Iris pigment epithelial cell (primary cell): ENCODE measurements at regions not wholly inside any gene's neighbourhood (a gene's known extent, or its start where the extent isn't known, plus 50 kb on each side); places are given as distances from the start of the nearest gene placed in this dataset.

Source experiments
- DNase-seq: peaks from one replicate; pipeline ENCODE4 v3.0.0-alpha.2; 2011; ENCODE audit warnings: low read depth

DNA sequence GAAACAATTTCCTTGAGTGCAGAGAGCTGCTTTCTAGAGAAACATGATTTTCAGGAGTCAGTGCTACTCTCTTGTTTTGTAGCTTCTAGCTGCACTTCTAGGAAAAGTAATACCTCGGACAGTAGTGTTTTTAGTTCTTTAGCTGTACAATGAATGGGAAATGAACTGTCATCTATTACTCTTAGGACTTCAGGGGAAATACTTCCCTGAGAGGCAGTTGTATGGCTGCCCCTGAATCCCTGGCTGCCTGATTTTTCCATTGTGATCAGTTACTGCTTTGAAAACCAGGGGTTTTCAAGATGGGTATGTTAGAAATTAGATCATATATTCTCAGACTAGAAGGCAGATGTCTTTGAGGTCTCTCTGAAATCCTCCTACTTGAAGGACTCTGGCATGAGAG lies 200.3 kb upstream of the SEMA6D start:
- DNase-seq = no peak

DNA sequence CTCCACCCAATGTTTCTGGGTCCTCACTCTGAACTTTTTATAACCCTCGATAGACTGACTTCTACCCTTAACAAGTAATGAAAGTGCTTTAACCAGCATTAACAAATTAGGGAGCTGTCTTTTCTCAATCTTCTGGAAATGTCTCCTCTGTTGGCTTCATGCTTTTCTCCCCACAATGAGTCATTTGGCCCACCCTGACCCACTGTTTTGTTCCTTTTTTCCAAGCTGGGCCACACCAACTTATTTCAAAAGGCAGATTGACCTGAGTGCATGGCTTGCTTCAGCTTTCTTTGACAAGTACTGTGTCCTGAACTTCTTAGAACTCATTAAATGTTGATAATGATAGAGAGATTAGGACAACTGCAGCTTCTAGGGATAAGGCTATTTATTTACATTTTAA lies 199.6 kb upstream of the SEMA6D start:
- DNase-seq = peak; percentile 54

DNA sequence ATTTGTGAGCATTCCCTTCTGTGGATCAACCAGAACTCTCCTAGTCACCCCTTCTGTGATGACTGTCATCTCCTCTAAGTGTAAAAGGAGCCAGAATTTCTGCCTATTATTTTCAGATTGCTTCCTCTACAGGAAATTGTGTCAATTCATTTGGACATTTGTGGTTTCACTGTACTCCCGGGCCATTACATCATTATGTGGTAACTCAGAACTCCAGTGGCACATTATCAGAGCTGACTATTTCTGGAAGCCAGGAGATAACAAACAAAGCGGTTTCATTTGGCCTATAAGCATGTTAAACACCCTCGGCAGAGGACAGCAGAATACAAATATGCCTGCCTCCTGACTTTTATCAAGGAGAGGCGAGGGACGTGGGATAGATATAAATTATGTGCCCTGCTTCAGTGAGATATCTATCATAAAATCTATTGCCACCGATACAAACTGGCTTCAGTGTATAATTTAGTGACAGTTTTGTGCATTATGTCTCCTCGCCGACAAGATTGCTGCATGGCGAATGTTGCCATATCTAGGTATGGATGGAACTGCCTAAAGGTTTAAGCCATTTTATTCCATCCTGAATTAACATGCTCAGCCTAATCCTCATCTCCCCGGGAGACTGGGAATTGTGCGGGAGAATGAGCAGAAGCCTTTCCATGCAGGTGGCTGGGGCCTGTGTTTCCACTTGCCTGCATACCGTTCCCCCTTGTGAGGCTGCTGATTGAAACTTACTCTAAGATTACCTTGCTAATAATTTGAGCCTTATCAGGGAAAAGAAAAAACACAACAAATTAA lies 193.4 kb upstream of the SEMA6D start:
- DNase-seq = peak; percentile 81

DNA sequence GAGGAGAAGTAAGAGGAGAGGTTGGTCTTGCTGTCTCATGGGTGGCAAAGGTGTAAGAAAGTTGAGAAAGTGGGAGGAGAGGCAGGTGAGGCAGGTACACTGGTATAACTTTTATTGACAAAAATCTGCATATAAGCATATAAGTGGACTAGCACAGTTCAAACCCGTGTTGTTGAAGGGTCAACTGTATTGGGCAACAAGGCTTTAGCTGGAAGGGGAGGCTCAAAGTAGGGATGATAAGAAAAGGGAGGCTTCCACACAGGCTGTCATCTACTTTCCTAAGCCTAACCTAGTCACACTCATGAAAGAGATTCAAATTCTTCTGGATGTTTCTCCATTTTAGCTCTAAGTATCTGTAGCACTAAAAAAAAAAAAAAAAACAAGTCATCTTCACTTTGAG lies 188.1 kb upstream of the SEMA6D start:
- no peak for DNase-seq

DNA sequence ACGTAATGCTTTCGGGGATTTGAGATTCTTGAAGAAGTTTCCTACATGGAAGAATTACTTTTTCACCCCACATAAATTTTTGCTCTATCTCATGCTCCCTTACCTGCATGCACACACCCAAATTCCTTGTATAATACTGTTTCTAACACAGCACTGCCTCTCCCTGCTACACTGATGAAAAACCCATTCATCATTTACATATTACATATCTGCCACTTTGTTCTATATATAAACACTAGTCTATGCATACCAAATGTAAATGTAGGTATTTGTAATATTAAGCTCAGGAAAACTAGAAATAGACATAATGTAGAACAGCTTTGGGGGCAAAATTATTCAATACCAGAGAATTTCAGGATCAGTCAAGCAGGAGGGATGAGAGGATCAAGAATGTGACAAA lies 182.6 kb upstream of the SEMA6D start:
- DNase-seq = no peak

DNA sequence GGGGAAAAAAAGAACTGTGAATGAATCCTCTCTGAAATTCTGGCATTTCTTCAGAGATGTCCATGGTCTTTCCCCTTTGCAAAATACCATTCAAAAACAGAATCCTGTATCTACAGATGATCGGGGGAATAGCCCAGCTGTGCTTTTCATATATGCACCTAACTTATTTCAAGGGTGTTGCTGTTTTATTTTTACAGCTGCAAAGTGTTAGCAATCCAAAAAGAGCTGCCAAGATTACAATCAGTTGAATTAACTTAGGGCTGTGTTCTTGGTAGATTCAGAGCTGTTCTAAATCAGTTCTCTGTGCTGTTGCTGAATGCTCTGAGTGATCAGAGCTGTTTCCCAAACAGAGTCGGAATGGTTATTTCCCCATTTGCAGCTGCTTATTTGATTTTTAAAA lies 175.7 kb upstream of the SEMA6D start:
- no peak for DNase-seq

DNA sequence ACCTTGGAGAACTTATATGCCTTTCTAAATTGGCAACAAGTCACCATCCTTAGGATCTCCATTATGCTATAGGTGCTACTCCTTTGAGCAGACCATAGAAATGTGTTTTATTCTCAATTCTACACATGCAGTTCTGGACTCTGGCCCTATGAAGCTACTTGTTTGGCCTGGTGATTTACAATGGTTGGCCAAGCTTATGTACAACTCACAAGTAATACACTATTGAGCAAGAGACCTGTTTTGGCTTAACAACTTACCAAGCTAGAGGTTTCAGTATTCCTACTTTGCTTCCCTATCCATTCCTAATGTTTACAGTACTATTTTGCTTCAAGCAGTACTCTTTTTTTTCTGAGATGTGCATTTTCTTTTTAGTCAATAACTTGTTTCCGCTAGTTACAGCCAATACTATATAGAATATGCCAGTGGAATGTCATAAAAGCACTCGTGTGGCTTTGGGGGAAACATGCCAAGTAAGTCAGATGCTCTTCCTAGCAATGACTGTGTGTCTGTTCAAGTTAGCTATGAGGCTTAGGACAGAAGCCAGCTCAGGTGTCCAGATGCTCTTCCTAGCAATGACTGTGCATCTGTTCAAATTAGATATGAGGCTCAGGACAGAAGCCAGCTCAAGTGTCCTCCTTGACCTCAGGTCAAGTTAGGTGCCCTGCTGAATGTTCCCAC lies 174.9 kb upstream of the SEMA6D start:
- no peak for DNase-seq

DNA sequence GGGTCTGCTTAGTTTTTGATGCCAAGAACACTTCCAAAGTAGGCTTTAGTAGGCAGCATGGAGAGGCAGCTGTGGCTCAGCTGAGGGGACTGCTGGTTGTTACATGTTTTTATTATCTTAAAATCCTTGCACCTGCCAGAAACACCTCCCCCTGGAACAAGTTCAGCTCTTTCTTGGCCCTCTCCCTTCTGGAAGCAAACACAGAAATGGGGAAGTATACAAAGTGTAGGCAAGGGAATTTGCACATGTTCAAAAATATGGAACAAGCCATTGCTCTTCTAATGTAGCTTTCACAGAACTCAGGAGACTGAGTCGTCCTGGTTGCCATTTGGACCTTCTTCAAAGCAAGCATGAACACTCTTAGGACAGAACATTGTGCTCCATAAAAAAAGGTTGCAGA lies 169.1 kb upstream of the SEMA6D start:
- DNase-seq = no peak

DNA sequence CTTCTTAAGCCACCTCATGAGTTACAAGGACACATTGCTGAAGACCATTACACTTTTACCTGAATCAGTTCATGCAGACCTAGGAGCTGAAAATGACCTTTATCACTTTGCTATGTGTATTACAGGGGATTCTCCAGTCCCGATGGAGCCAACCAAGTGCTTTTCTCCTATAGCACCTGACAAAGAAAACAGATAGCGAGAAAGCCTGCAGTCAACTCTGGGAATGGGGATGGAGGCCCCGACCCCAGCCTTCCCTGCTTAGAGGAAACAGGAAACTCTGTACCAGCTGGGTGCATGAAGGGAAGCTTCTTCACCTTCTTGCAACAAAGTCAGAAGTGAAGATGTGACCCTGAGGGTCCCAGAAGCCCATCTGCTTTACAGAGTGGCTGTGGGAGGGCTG lies 168.3 kb upstream of the SEMA6D start:
- DNase-seq = no peak

DNA sequence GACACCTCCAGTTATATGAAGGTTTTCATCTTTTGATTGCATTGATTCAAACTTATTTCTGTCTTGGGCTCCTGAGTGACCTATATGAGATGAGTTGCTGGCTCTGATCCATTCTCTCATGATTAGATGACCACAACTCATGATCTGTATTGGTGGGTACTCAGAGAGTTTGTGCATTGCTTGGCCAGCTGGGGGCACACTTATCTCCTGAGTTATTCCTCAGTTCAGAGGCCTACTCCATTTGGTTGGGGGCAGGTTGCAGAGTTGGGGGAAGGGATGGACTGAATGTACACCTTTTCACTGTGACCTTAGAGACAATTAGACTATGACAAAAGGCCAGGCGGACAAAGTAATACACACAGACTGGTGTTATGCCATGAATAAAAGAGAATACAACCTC lies 166.2 kb upstream of the SEMA6D start:
- DNase-seq = no peak

DNA sequence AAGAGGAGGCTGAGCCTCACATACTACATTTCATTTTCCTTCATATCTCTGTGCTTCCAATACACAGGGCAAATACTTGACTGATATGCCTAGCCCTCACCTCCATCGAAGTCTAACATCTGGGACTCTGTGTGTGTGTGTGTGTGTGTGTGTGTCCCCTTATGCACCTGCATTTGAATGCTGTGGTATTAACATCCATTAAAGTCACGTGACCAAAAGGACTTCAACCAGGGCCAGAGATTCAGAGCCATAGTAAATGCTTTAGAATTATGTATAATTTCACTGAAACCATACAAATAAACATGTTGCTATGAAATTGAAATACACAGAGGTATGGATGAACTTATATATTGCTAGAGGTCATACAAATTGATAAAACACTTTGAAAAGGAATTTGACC lies 165.8 kb upstream of the SEMA6D start:
- no peak for DNase-seq

DNA sequence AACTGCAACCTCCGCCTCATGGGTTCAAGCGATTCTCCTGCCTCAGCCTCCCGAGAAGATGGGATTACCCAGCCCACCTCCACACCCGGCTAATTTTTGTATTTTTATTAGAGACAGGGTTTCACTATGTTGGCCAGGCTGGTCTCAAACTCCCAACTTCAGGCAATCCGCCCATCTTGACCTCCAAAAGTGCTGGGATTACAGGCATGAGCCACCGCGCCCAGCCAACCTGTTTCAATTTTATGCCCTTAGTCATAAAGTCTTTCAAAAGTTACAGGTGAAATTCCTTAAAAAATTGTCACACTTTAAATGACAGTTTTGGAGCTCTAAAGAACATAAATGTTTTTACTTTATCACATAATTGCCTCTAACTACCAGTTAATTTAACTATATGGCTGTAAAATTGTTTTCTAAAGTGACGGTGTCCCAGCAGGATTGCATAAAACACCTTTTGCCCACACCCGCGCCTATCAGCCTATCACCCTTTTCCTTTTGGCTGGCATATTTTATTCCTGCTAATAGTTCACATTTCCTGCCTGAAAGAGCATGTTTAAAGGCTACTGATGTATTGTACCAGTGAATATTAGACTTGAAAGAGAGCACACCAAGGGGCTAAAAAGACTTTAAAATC lies 164.2 kb upstream of the SEMA6D start:
- DNase-seq = no peak

DNA sequence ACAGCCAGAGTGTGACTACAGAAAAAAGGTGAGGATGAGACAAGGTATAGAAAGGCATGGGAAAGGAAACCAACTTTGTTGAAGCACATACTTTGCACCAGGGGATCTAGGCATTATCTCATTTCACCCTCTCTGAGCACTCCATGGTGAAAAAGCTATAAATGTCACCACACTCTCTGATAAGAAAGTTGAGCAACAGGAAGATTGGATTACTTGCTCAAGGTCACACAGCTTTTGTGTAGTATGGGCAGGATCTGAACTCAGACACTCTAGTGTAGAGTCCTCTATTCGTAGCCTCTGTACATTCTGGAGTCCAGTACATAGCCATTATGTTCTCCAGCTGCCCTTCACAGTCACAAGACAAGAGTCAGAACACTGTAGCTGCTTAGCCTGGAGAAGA lies 163.4 kb upstream of the SEMA6D start:
- no peak for DNase-seq

DNA sequence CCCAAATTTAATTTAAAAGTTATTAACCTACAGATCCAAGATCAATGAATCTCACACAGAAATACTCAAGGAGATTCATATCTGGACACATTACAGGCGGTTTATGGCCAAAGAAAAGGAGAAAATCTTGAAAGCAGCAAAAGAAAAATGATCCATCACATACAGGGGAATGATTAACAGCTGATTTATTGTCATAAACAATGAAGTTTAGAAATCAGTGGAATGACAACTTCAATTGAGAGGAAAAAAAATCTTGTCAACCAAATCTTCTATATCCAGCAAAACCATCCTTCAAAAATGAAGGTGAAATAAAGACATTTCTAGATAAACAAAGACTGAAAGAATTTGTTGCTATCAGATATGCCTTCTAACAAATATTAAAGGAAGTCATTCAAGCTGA lies 156.2 kb upstream of the SEMA6D start:
- DNase-seq = no peak

DNA sequence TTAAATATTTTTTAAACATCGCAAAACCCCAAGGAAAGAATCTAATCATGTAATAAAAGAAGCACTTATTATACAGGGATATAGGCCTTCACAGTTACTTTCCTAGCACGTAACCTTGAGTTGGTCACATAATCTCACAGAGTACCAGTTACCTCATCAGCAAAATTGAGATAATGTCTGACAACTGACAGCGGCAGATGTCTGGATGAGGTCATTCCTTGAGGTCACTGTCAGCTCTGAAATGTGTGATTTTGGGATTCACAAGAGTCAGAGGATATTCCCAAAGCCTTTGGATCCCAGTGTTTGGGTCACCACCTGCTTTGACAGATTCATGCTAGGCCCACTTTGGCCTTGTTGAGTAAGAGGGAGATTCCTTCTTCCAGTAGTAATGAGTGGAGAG lies 151.4 kb upstream of the SEMA6D start:
- no peak for DNase-seq

DNA sequence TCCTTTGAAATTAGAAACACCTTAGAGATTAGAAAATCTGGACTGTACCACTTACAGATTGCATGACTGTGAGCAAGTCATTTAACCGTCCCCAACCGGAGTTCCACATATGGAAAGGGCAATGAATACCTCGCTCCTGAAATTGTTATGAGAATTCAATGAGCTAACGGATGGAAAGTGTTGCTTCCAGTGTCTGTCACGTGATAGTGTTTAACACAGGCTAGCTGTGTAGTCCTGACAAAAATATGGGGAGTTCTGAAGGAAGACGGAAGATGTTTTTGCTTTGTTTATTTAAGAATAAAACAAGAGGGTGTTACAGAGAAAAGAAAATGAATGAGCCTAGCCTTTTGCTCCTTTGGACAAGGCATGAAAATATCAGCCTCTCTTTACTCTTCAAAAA lies 150.7 kb upstream of the SEMA6D start:
- no peak for DNase-seq

DNA sequence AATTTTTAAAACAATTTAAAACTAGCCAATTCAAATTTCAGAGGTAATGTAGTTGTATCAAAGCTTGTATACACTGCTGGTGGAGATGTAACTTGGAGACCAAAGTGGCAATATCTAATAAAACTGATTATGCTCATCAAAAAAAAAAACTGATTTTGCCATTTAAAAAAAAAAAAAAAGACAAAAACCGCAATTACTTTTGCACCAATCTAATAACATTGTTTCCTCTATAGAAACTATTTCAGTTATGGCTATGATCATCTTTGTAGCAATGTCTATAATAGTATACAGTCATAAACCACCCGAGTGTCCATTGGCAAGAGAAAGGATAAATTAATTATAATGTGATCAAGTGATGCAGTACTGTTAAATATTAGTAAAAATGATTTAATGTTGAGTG lies 149.3 kb upstream of the SEMA6D start:
- no peak for DNase-seq

DNA sequence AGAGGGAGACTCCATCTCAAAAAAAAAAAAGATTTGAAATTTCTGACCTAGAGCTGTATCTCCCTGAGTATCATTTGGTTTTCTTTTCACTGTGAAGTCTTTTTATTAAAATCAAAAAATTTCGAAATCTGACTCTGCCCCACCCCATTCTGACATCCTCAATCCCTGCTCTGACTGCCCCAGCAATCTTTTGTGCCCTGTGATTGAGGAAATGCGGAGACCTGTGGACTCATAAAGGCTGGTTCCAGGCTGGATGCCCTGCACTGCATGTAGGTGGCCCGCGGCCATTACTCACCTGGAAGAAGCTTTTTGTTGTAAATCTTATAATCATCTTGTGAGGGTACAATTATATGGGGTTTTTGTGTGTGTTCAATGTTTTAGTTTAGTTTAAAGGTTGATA lies 147.3 kb upstream of the SEMA6D start:
- DNase-seq = no peak

DNA sequence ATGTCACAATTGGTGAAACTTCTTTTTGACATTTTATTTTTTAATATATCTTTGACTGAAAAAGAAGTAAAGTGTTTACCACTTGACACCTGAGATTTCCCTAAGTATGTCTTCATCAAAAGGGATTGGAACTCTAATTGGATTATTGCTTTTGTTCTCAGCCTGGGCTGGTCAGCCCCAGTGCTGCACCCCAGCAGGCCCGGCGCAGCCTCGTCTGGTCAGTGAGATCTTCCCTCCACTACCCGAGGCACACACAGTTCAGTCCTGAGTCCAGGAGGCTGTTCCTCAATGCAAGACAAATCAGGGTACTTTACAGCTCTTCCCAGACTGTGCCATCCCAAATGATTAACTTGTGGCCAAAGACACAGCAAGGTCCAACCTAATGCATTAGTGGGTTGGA lies 146.9 kb upstream of the SEMA6D start:
- no peak for DNase-seq

DNA sequence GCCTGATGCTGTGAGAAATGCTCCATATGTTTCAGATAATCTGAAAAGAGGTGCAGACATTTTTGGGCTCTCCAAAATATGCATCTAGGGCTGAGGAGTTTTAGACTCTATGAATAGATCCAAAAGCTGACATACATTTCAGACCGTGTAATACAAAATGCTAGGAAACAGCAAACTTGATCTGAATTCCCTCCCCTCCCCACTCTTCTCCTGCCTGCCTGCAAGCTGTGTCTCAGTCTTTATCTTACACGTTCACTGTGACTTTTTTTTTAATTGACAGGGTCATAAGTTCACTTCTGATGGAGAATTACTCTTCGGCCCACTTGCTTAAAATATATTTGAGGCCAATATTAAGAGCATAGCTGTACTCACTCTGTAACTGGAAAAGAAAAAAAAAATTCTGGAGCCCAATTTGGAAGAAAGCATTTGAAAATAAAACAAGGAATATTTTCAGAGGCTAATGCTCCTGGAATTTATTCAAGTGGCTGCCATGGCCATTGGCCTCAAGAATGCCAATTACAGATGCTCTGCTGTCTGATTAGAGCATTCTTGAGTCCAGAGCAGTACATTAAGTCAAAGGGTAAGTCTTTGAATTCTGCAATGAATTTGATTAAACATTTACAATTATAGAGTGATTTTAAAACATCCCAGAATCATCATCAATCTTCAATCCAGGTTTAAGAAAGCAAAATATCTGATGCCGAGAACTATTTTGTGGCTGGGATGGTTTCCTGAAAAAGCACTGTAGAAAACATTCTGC lies 146.2 kb upstream of the SEMA6D start:
- no peak for DNase-seq

DNA sequence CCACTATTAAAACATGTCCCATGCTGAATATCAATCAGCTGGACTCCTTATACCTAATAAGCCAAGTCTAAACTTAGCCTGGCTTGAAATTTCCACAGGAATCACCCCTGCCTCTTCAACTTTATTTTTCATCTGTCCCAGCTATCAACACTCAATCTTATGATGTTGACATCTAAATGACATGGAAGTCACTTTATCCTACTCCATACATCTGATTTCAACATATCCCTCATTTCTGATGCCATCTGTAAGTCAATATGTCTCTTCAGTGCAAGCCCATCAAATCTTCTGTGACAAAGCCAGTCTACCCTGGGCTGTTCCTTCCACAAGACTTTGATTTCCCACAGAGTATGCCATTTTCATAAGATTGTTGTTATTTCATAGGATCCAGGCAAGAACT lies 143.6 kb upstream of the SEMA6D start:
- DNase-seq = no peak

DNA sequence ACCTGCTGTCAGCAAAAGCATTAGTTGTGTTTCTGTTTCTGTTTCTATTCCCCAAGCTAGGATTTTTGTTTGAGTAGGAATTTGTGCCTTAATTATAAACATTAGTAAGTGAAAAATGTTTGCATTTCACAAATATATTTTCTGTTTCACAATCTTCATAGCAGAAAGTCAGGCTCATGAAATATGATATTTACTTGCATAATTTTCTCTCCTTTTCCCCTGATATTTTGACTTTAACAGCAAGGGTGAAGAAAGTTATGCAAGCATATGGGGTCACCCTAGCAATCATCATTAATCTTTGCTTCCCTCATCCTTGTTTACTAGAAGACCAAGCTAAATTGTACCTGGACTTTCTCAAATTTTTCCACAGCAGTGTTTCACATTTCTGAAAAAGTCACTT lies 140.3 kb upstream of the SEMA6D start:
- peak; percentile 35 for DNase-seq

DNA sequence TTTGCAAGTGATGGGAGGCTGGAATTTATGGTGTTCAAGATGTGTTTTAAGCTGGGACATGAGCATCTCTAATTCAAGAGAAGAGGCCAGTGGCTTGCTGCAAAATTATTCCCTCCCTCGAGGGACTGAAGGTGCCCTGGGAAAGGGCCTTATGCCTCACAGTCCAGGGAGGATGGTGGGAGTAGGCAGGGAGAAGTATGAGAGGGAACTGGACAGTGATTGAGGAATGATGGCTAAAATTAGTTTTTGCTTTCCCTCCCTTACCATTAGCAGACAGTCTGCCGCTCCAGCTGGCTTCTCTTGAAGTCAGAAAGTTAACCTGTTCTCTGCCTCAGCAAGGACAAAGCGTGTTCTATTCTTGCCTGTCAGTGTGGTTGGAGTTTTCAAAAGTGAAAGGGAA lies 139.8 kb upstream of the SEMA6D start:
- no peak for DNase-seq
